ENCODE measurements at regions not wholly inside any gene's neighbourhood (a gene's known extent, or its start where the extent isn't known, plus 50 kb on each side); places are given as distances from the start of the nearest gene placed in this dataset.

- TF ChIP-seq, protein P1, sequence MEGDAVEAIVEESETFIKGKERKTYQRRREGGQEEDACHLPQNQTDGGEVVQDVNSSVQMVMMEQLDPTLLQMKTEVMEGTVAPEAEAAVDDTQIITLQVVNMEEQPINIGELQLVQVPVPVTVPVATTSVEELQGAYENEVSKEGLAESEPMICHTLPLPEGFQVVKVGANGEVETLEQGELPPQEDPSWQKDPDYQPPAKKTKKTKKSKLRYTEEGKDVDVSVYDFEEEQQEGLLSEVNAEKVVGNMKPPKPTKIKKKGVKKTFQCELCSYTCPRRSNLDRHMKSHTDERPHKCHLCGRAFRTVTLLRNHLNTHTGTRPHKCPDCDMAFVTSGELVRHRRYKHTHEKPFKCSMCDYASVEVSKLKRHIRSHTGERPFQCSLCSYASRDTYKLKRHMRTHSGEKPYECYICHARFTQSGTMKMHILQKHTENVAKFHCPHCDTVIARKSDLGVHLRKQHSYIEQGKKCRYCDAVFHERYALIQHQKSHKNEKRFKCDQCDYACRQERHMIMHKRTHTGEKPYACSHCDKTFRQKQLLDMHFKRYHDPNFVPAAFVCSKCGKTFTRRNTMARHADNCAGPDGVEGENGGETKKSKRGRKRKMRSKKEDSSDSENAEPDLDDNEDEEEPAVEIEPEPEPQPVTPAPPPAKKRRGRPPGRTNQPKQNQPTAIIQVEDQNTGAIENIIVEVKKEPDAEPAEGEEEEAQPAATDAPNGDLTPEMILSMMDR (IDR thresholded peaks at IDR 0.05), result no peak
- TF ChIP-seq ZFX (IDR thresholded peaks at IDR 0.05; ENCODE audit: borderline replicate concordance), result no peak
Measured at GRCh38 chr5:63250939-63251338, 672.3 kb downstream of the LRRC70 start.

Measured in 22Rv1 (cell line).